ENCODE measurements at regions not wholly inside any gene's neighbourhood (a gene's known extent, or its start where the extent isn't known, plus 50 kb on each side); places are given as distances from the start of the nearest gene placed in this dataset.
"Not testable (repeated sequence)": the region's sequence is repeated elsewhere in the genome, so short reads cannot be mapped to it uniquely, and the experiment has no call there.

GRCh38 chr14:106094654-106095189 is 568.3 kb downstream of the TMEM121 start:
- Histone ChIP-seq H3K27ac (no peak overlapping the region), H3K36me3 (no peaks in the 10 kb centered on the region), H3K9me3 (no peaks in the 10 kb centered on the region), H3K4me3 (no peak overlapping the region), H3K27me3 (no peaks in the 10 kb centered on the region), H3K4me1 (no peaks in the 10 kb centered on the region)
- DNase-seq (ENCODE audit: low spot score in 2 of 2), result no peak
- no CpG with 5 or more reads among the region's 11 CpGs for WGBS
- TF ChIP-seq POLR2AphosphoS5 (IDR thresholded peaks at IDR 0.05) (no peak), EP300 (IDR thresholded peaks at IDR 0.05) (no peak), POLR2A (IDR thresholded peaks at IDR 0.05) (no peak), CTCF (IDR thresholded peaks at IDR 0.05) (no peak)

- H3K27ac ChIP-seq, result no peak overlapping the region
- no peaks in the 10 kb centered on the region for H3K9me3 ChIP-seq
- TF ChIP-seq CTCF (IDR thresholded peaks at IDR 0.05), result no peak
- no peak for TF ChIP-seq POLR2A (IDR thresholded peaks at IDR 0.05)
- TF ChIP-seq POLR2AphosphoS5 (IDR thresholded peaks at IDR 0.05), result no peak
- no peak for TF ChIP-seq EP300 (IDR thresholded peaks at IDR 0.05)
- no peaks in the 10 kb centered on the region for H3K27me3 ChIP-seq
- H3K4me3 ChIP-seq, result no peak overlapping the region
- H3K36me3 ChIP-seq, result no peaks in the 10 kb centered on the region
- WGBS, result no CpG with 5 or more reads among the region's 7 CpGs
- H3K4me1 ChIP-seq, result no peaks in the 10 kb centered on the region
- no peak for DNase-seq (ENCODE audit: low spot score in 2 of 2)
Observed at GRCh38 chr14:106107703-106108102, 581.3 kb downstream of the TMEM121 start.

GRCh38 chr14:106109337-106109736 is 583.0 kb downstream of the TMEM121 start:
- no peaks in the 10 kb centered on the region for H3K4me1 ChIP-seq
- no peaks in the 10 kb centered on the region for H3K36me3 ChIP-seq
- no peak for TF ChIP-seq EP300 (IDR thresholded peaks at IDR 0.05)
- TF ChIP-seq POLR2AphosphoS5 (IDR thresholded peaks at IDR 0.05), result no peak
- no peak for TF ChIP-seq CTCF (IDR thresholded peaks at IDR 0.05)
- no peak for TF ChIP-seq POLR2A (IDR thresholded peaks at IDR 0.05)
- no peak for DNase-seq (ENCODE audit: low spot score in 2 of 2)
- H3K27ac ChIP-seq, result no peak overlapping the region
- no peaks in the 10 kb centered on the region for H3K27me3 ChIP-seq
- WGBS, result no CpG with 5 or more reads among the region's 1 CpG
- no peaks in the 10 kb centered on the region for H3K9me3 ChIP-seq
- H3K4me3 ChIP-seq, result no peak overlapping the region

- Histone ChIP-seq H3K9me3 (no peaks in the 10 kb centered on the region), H3K4me1 (no peaks in the 10 kb centered on the region), H3K27me3 (peaks cover 20% of the 10 kb centered on the region), H3K27ac (no peak overlapping the region), H3K36me3 (no peaks in the 10 kb centered on the region), H3K4me3 (no peak overlapping the region)
- no peak for DNase-seq (ENCODE audit: low spot score in 2 of 2)
- 47% methylated on average over 4 of the region's 4 CpGs for WGBS
- TF ChIP-seq CTCF (IDR thresholded peaks at IDR 0.05) (no peak), POLR2A (IDR thresholded peaks at IDR 0.05) (no peak), EP300 (IDR thresholded peaks at IDR 0.05) (no peak), POLR2AphosphoS5 (IDR thresholded peaks at IDR 0.05) (no peak)
Observed at GRCh38 chr14:106115401-106115800, 589.0 kb downstream of the TMEM121 start.

GRCh38 chr14:106116339-106116930 is 590.1 kb downstream of the TMEM121 start:
- not testable (repeated sequence) for H3K4me1 ChIP-seq; DNase-seq (ENCODE audit: low spot score in 2 of 2); H3K36me3 ChIP-seq; H3K9me3 ChIP-seq; H3K4me3 ChIP-seq; H3K27ac ChIP-seq
- H3K27me3 ChIP-seq, result peaks cover 22% of the 10 kb centered on the region
- WGBS, result 86% methylated on average over 1 of the region's 10 CpGs

GRCh38 chr14:106120101-106120500 is 593.7 kb downstream of the TMEM121 start:
- Histone ChIP-seq H3K36me3 (no peaks in the 10 kb centered on the region), H3K9me3 (no peaks in the 10 kb centered on the region), H3K4me3 (no peak overlapping the region), H3K4me1 (no peaks in the 10 kb centered on the region), H3K27ac (no peak overlapping the region), H3K27me3 (peaks cover 31% of the 10 kb centered on the region)
- WGBS, result 53% methylated on average over 6 of the region's 6 CpGs
- DNase-seq (ENCODE audit: low spot score in 2 of 2), result no peak
- no peak for TF ChIP-seq POLR2A (IDR thresholded peaks at IDR 0.05)
- no peak for TF ChIP-seq POLR2AphosphoS5 (IDR thresholded peaks at IDR 0.05)
- TF ChIP-seq EP300 (IDR thresholded peaks at IDR 0.05), result no peak
- TF ChIP-seq CTCF (IDR thresholded peaks at IDR 0.05), result no peak
